ENCODE measurements at regions not wholly inside any gene's neighbourhood (a gene's known extent, or its start where the extent isn't known, plus 50 kb on each side); places are given as distances from the start of the nearest gene placed in this dataset.

GRCh38 chr16:13333336-13333735 lies 431.9 kb downstream of the SHISA9 start:
- TF ChIP-seq, protein P1, sequence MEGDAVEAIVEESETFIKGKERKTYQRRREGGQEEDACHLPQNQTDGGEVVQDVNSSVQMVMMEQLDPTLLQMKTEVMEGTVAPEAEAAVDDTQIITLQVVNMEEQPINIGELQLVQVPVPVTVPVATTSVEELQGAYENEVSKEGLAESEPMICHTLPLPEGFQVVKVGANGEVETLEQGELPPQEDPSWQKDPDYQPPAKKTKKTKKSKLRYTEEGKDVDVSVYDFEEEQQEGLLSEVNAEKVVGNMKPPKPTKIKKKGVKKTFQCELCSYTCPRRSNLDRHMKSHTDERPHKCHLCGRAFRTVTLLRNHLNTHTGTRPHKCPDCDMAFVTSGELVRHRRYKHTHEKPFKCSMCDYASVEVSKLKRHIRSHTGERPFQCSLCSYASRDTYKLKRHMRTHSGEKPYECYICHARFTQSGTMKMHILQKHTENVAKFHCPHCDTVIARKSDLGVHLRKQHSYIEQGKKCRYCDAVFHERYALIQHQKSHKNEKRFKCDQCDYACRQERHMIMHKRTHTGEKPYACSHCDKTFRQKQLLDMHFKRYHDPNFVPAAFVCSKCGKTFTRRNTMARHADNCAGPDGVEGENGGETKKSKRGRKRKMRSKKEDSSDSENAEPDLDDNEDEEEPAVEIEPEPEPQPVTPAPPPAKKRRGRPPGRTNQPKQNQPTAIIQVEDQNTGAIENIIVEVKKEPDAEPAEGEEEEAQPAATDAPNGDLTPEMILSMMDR (IDR thresholded peaks at IDR 0.05) = no peak
- no peak for TF ChIP-seq POLR2A (IDR thresholded peaks at IDR 0.05)

Data from right lobe of liver (tissue), 4 donors.